LNCaP clone FGC (cell line): ENCODE measurements at regions not wholly inside any gene's neighbourhood (a gene's known extent, or its start where the extent isn't known, plus 50 kb on each side); places are given as distances from the start of the nearest gene placed in this dataset.

Source experiments
- DNase-seq: peaks from one replicate; pipeline ENCODE4 v3.0.0-alpha.2; 2011; ENCODE audit warnings: low read depth
- H3K4me3 ChIP-seq: 2 replicates; pipeline ENCODE4 v1.5.1; 2011; ENCODE audit warnings: mild to moderate bottlenecking, low read depth, low read length, control low read depth
- CTCF ChIP-seq: IDR thresholded peaks from 2 replicates; pipeline ENCODE4 v1.5.1; 2012; ENCODE audit warnings: mild to moderate bottlenecking; ENCODE audit not compliant: control insufficient read depth, insufficient read depth; ENCODE audit errors: extremely low read depth

DNA sequence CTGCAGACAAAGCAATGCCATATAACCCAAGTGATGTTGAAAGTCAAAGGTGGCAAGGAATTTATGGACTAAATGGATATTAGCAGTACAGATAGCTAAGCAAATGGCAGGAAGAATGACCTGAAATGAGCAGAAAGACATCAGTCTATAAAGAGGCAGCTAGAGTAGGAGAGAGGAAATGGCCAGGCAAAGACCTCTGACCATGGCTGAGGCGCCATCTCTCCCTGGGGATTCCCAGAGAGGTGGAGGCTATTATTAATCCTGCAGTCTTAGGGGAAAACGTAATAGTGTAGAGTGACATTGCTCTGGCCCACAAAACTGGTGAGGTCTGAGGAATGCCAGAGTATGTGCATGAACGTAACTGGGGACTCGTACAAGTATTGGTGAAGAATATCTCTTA lies 563.6 kb upstream of the PRMT6 start:
- H3K4me3 ChIP-seq = no peak overlapping the region
- DNase-seq = no peak
- TF ChIP-seq CTCF = no peak

GRCh38 chr1:106494646-106495045 lies 561.8 kb upstream of the PRMT6 start:
- TF ChIP-seq CTCF = no peak
- DNase-seq = no peak

GRCh38 chr1:106498238-106498637 lies 558.2 kb upstream of the PRMT6 start:
- H3K4me3 ChIP-seq = no peak overlapping the region
- TF ChIP-seq CTCF = no peak
- no peak for DNase-seq

More at GRCh38 chr1:106494646-106495045, 561.8 kb upstream of the PRMT6 start:
- no peak overlapping the region for H3K4me3 ChIP-seq

DNA sequence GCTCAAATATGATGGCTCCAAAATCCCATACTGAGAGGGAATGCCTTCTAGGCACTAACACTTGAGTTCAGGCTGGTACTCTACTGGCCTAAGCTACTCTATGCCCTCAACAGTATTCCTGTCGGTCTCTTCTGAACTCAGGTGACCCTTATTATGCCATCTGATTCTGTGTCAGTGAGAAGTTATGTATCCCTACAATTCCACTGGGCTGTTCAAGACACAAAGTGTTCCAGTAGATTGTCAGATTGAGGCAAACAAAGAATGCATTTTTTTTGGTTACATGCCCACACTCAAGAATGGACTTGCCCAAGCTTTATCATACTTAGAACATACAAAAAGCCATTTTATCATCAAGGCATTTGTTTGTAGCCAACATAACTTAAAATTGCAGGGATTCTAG lies 553.8 kb upstream of the PRMT6 start:
- no peak overlapping the region for H3K4me3 ChIP-seq
- no peak for DNase-seq
- no peak for TF ChIP-seq CTCF

DNA sequence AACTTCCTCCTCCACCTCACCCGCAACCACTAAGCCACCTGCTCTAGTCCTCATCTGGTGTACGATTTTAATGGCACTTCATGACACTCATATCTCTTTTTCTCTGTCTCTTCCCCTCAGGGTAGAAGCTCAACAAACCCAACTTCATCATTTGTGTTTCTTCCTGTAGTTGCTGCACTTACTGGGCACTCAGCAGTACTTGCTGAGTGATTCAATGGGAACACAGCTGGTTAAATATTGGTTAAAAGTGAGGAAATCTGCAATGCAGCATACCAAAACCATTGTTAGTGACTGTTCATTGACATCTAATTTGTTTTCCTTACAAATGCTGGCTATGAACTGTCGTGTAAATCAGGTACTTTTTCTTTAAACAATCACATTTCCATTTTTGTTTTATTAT lies 541.1 kb upstream of the PRMT6 start:
- no peak for TF ChIP-seq CTCF
- DNase-seq = no peak
- H3K4me3 ChIP-seq = no peak overlapping the region

DNA sequence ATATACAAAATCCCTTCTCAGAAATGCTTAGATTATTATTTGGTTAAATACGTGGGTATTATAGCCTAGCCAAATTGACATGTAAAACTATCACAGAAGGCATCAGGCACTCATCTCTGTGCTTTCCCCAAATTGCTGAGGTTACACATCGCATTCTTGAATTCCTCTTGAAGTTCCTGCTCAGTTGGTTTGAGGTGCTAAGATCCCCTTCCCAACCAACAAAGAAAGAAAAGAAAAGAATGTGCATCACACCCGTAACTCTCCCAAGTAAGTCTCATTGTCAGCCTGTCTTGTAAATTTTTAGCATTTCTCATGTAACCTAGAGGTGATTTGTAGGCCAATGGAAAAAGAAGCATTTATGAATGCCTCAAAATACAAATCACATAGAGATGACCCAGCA lies 539.2 kb upstream of the PRMT6 start:
- no peak for TF ChIP-seq CTCF
- no peak overlapping the region for H3K4me3 ChIP-seq
- DNase-seq = no peak

DNA sequence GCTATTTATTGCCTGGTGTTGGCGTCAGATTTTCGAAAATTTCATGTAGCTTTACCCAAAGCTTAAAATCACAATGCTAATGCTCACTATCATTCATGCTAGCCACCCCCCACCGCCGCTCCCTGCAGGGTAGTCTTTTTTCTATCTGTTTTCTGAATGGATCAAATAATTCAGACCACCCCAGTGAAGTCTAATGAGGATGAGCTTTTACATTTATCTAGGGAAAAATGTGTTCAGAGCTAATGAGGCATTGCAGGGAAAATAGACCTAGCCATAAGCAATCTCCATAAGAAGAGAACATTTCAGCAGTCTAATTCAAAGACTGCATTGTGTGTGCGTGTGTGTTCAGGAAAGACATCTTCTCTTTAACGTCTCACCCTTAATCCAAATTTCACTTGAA lies 533.0 kb upstream of the PRMT6 start:
- DNase-seq = no peak
- H3K4me3 ChIP-seq = no peak overlapping the region
- TF ChIP-seq CTCF = no peak
